ENCODE measurements at regions not wholly inside any gene's neighbourhood (a gene's known extent, or its start where the extent isn't known, plus 50 kb on each side); places are given as distances from the start of the nearest gene placed in this dataset.

DNA sequence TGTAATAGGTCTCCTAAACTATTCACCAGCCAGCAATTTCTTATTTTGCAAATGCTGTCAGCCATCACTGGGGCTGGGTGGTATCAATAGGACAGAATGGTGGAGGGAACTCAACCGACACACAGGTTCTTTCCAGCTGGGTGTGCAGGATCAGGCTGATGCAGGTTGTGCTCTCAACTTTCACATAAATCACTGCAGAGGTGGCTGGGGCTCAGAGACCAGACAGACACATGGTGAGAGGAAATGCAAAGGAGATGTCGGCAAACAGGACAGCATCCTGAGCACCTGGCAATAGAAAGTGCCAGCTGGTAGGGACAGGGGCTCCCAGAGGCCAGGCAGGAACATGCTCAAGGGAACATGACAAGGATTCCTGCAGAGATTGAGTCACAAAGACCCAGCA lies 254.9 kb downstream of the SOD2 start:
- TF ChIP-seq TAF9B (IDR thresholded peaks at IDR 0.05; ENCODE audit: partially characterized antibody) (no peak), SNAPC5 (CRISPR knock-in tag; IDR thresholded peaks at IDR 0.05) (no peak), MAFK (IDR thresholded peaks at IDR 0.05; ENCODE audit: low read length) (no peak), RBM34 (IDR thresholded peaks at IDR 0.05; ENCODE audit: borderline replicate concordance, insufficient read depth, low read length) (no peak)

Data from K562 (cell line).